WI38 (cell line): ENCODE measurements at regions not wholly inside any gene's neighbourhood (a gene's known extent, or its start where the extent isn't known, plus 50 kb on each side); places are given as distances from the start of the nearest gene placed in this dataset.

Experiments
- H3K4me3 ChIP-seq: 2 replicates; pipeline ENCODE4 v1.5.1; 2011; ENCODE audit warnings: low read depth, mild to moderate bottlenecking, control low read depth, low read length
- TF ChIP-seq, protein P1 (sequence below): IDR thresholded peaks from 2 replicates; pipeline ENCODE4 v1.5.1; 2012; ENCODE audit warnings: low read depth, mild to moderate bottlenecking, control low read depth, low read length

DNA sequence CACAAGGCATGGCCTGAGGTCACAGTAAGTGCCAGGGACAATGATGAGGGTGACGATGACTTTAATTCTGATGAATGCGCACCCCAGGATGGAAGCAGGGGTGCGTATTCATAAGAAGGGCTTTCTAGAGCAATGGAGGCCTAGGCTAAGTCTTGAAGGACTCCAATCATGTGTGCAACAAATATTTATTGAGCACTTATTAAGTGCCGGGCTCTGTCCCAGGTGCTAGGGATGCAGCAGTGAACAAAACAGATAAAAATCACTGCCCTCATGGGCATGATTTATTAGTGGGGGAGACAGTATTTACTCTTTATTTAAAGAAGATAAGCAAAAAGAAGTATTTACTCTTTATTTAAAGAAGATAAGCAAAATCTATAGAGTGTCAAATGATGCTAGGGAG, 198.2 kb upstream of the KCNG1 start:
- TF ChIP-seq, protein P1, sequence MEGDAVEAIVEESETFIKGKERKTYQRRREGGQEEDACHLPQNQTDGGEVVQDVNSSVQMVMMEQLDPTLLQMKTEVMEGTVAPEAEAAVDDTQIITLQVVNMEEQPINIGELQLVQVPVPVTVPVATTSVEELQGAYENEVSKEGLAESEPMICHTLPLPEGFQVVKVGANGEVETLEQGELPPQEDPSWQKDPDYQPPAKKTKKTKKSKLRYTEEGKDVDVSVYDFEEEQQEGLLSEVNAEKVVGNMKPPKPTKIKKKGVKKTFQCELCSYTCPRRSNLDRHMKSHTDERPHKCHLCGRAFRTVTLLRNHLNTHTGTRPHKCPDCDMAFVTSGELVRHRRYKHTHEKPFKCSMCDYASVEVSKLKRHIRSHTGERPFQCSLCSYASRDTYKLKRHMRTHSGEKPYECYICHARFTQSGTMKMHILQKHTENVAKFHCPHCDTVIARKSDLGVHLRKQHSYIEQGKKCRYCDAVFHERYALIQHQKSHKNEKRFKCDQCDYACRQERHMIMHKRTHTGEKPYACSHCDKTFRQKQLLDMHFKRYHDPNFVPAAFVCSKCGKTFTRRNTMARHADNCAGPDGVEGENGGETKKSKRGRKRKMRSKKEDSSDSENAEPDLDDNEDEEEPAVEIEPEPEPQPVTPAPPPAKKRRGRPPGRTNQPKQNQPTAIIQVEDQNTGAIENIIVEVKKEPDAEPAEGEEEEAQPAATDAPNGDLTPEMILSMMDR, result no peak
- H3K4me3 ChIP-seq, result no peak overlapping the region

DNA sequence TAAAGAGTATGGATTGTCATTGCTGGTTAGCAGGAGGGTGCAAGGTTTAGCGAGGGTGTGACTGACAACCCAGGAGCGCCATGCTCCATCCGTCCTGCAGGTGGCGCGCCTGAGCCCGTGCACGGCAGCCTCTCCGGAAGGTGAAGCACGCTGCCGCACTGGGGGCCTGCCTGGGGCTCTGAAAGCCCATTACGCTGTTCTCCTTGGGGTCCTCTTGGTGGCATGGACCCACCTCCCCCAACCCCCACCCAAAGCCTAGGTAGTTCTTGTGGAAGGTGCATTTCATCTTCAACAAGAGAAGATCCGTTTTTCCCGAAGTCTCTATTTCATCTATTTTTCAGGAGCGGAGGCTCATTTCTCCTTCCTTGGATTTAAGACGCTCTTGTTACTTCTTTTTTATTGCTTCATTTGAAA, 197.4 kb upstream of the KCNG1 start:
- TF ChIP-seq, protein P1, result peak; percentile 79

DNA sequence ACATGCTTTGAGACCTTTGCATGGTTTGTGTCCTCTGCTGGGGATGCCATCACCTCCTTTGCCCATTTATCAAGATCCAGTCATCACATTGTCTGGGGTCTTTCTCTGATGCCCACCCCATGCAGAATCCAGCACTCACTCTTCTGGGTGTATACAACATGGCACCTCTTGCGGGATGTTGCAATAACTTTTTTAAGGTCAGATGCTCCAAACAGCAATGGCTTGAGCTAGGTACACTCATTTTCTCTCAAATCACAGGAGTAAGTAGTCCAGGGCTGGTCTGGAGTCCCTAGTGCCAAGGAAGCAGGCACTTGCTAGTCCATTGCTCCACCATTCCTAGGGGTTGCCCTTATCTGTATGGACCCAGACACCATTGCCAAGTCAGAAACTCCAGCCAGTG, 196.6 kb upstream of the KCNG1 start:
- TF ChIP-seq, protein P1, result no peak

More for the DNA sequence above, 197.4 kb upstream of the KCNG1 start:
- no peak overlapping the region for H3K4me3 ChIP-seq

DNA sequence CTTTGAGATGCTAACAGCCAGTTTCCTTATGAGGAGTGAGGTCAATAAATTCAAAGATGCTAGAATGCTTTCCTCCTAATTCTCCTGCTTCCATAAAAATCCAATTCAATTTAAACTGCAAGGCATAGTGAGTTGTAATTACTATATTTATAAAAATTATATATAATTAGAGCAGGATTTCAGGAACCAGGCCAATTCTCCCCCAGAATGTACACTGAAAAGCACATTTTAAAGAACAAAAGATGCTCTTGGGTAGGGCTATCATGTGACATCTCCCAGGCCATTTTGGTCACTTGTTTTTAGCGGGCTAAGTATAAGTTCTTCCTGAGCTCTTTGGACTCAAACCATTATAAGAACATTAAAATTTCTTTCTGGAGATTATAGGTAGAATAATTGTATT, 195.7 kb upstream of the KCNG1 start:
- TF ChIP-seq, protein P1, result no peak
- no peak overlapping the region for H3K4me3 ChIP-seq

More for the DNA sequence above, 196.6 kb upstream of the KCNG1 start:
- no peak overlapping the region for H3K4me3 ChIP-seq

DNA sequence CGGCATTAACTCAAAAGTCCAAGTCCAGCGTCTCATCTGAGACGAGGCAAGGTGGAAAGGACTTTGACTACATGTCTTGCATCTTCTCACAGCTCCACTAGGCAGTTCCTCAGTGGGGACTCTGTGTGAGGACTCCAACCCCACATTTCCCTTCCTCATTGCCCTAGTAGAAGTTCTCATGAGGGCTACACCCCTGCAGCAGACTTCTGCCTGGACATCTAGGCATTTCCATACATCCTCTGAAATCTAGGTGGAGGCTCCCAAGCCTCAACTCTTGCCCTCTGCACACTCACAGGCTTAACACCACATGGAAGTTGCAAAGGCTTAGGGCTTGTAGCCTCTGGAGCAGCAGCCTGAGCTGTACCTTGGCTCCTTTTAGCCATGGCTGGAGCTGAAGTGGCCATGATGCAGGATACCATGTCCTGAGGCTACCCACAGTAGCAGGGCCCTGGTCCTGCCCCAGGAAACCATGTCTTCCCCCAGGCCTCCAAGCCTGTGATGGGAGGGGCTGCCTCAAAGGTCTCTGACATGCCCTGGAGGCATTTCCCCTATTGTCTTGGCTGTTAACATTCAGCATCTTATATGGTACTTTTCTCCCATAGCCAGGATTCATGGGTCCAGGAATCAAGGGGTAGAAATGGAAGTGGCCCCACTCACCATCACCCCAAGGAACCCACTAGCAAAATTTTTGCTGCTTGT, 194.6 kb upstream of the KCNG1 start:
- TF ChIP-seq, protein P1, result no peak
- no peak overlapping the region for H3K4me3 ChIP-seq

DNA sequence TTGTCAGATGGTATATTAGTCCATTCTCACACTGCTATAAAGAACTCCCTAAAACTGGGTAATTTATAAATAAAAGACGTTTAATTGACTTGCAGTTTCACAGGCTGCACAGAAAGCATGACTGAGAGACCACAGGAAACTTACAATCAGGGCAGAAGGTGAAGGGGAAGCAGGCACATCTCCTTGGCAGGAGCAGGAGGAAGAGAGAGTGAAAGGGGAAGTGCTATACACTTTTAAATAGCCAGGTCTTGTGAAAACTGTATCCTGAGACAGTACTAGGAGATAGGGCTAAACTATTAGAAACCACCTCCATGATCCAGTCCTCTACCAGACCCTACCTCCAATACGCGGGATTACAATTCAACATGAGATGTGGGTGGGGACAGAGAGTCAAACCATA, 193.9 kb upstream of the KCNG1 start:
- no peak overlapping the region for H3K4me3 ChIP-seq
- TF ChIP-seq, protein P1, result no peak

DNA sequence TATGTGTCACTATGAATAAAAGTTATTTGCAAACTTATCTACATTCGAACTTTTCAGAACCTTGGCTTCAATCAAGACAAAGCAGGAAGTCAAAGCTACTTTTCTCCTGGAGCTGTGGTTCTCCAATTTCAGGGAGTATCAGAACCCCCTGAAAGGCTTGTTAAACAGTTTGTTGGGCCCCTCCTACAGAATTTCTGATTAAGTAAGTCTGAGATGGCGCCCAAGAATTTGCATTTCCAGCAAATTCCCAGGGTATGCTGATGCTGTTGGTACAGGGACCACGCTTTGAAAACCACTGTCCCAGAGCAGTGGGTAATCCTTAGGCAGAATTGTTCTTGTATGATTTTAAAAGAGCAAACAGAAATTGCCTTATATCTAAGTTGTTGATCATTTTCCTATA, 189.9 kb upstream of the KCNG1 start:
- TF ChIP-seq, protein P1, result no peak
- no peak overlapping the region for H3K4me3 ChIP-seq
